SK-N-DZ (cell line): ENCODE measurements at regions not wholly inside any gene's neighbourhood (a gene's known extent, or its start where the extent isn't known, plus 50 kb on each side); places are given as distances from the start of the nearest gene placed in this dataset.

Experiments used
- DNase-seq: peaks from one replicate; pipeline ENCODE4 v3.0.0-alpha.2; 2015; ENCODE audit warnings: low spot score

- DNase-seq: no peak
These were observed 54.1 kb upstream of the FOXQ1 start for GRCh38 chr6:1257778-1258177.

- no peak for DNase-seq
These were observed 55.4 kb upstream of the FOXQ1 start for GRCh38 chr6:1256435-1257008.

GRCh38 chr6:1255636-1256365 lies 56.1 kb upstream of the FOXQ1 start:
- no peak for DNase-seq

GRCh38 chr6:1254326-1254725 lies 57.6 kb upstream of the FOXQ1 start:
- DNase-seq: no peak

- DNase-seq: no peak
These were observed 58.1 kb upstream of the FOXQ1 start for GRCh38 chr6:1253816-1254215.

- DNase-seq: no peak
These were observed 60.4 kb upstream of the FOXQ1 start for GRCh38 chr6:1251198-1252155.

- DNase-seq: no peak
These were observed 61.3 kb upstream of the FOXQ1 start for GRCh38 chr6:1250489-1251197.

GRCh38 chr6:1247894-1248293 lies 64.0 kb upstream of the FOXQ1 start:
- DNase-seq: no peak

GRCh38 chr6:1247056-1247455 lies 64.8 kb upstream of the FOXQ1 start:
- DNase-seq: no peak

GRCh38 chr6:1244941-1245340 lies 67.0 kb upstream of the FOXQ1 start:
- DNase-seq: no peak

- no peak for DNase-seq
These were observed 67.6 kb upstream of the FOXQ1 start for GRCh38 chr6:1244278-1244677.

GRCh38 chr6:1242446-1242845 lies 69.5 kb upstream of the FOXQ1 start:
- no peak for DNase-seq

GRCh38 chr6:1242021-1242420 lies 69.9 kb upstream of the FOXQ1 start:
- DNase-seq: no peak

- DNase-seq: no peak
These were observed 71.1 kb upstream of the FOXQ1 start for GRCh38 chr6:1240766-1241318.

GRCh38 chr6:1239805-1240204 lies 72.1 kb upstream of the FOXQ1 start:
- DNase-seq: no peak

- no peak for DNase-seq
These were observed 73.9 kb upstream of the FOXQ1 start for GRCh38 chr6:1238040-1238439.

GRCh38 chr6:1237636-1238035 lies 74.3 kb upstream of the FOXQ1 start:
- DNase-seq: no peak

GRCh38 chr6:1235825-1236224 lies 76.1 kb upstream of the FOXQ1 start:
- no peak for DNase-seq

- no peak for DNase-seq
These were observed 78.0 kb upstream of the FOXQ1 start for GRCh38 chr6:1233924-1234323.

GRCh38 chr6:1232578-1232977 lies 79.3 kb upstream of the FOXQ1 start:
- no peak for DNase-seq

GRCh38 chr6:1231941-1232340 lies 80.0 kb upstream of the FOXQ1 start:
- DNase-seq: no peak
